A549 (cell line): ENCODE measurements at regions not wholly inside any gene's neighbourhood (a gene's known extent, or its start where the extent isn't known, plus 50 kb on each side); places are given as distances from the start of the nearest gene placed in this dataset.

ENCODE experiments used
- ATAC-seq, 2 experiments: fragments of 200-7000 bp in 1 of 2; fragments of >200 bp in 1 of 2; cut with Nextera tagmentation in 1 of 2; cut with Tn5 transposase in 1 of 2; 3 replicates each; pipeline versions ENCODE4 v1.8.0 to v1.9.1; 2018 to 2020; ENCODE audit warnings: mild to moderate bottlenecking in 1 of 2, moderate library complexity in 1 of 2
- CTCF ChIA-PET: fragments of 300-600 bp; sonication (Branson Sonifier 250); formaldehyde crosslinking; extraction: SDS; loops from one replicate; lab custom pipeline; 2021; ENCODE audit warnings: antibody characterized with exemption, inconsistent platforms; lab: Yijun Ruan, JAX
- POLR2A ChIA-PET: fragments of 350-600 bp; formaldehyde crosslinking; extraction: SDS; loops from one replicate; lab custom pipeline; 2021; ENCODE audit warnings: antibody characterized with exemption, inconsistent platforms; lab: Yijun Ruan, JAX
- DNase-seq, 2 experiments: peaks; one replicate each; pipeline versions ENCODE4 v3.0.0 to v3.0.0-alpha.2; 2011 to 2016; ENCODE audit warnings: low read depth in 1 of 2, low spot score in 1 of 2
- FAIRE-seq: peaks from 2 replicates; lab custom pipeline; 2011; peaks lifted over from hg19 to GRCh38; lab: Jason Lieb, UNC
- H3K27ac ChIP-seq, 2 experiments: fragments of >200 bp; sonication (Bioruptor Twin); formaldehyde crosslinking; 3 replicates each; pipeline ENCODE4 v1.5.1; 2016 to 2017
- H3K4me1 ChIP-seq: fragments of >200 bp; sonication (Bioruptor Twin); formaldehyde crosslinking; 3 replicates; pipeline ENCODE4 v1.6.1; 2016
- H3K4me2 ChIP-seq: fragments of >200 bp; sonication (Bioruptor Twin); formaldehyde crosslinking; 3 replicates; pipeline ENCODE4 v1.6.1; 2016
- H3K4me3 ChIP-seq: fragments of >200 bp; sonication (Bioruptor Twin); formaldehyde crosslinking; 3 replicates; pipeline ENCODE4 v1.5.1; 2016
- H3K9me3 ChIP-seq: fragments of >200 bp; sonication (Bioruptor Twin); formaldehyde crosslinking; 3 replicates; pipeline ENCODE4 v1.6.1; 2016
- CBX2 ChIP-seq: fragments of 200-600 bp; sonication (generic); IDR thresholded peaks from 2 replicates; pipeline ENCODE4 v1.6.1; 2016; ENCODE audit warnings: low read depth, mild to moderate bottlenecking, borderline replicate concordance
- CHD4 ChIP-seq: fragments of 200-600 bp; sonication (generic); IDR thresholded peaks from 2 replicates; pipeline ENCODE4 v1.6.1; 2016; ENCODE audit warnings: antibody characterized with exemption, mild to moderate bottlenecking, borderline replicate concordance
- EHF ChIP-seq: fragments of 250-450 bp; sonication (Bioruptor Pico); IDR thresholded peaks from 2 replicates; pipeline ENCODE4 v1.5.0; 2020; ENCODE audit warnings: mild to moderate bottlenecking
- ESRRA ChIP-seq: fragments of 150-350 bp; IDR thresholded peaks from 2 replicates; pipeline ENCODE4 v1.6.1; 2014; ENCODE audit warnings: mild to moderate bottlenecking, low read length, borderline replicate concordance
- FOSL2 ChIP-seq, 2 experiments: fragments of 450-650 bp in 1 of 2; fragments of >200 bp in 1 of 2; sonication (Bioruptor Twin) in 1 of 2; formaldehyde crosslinking; IDR thresholded peaks; 2 replicates each; pipeline versions ENCODE4 v1.5.0 to v1.6.1; 2016 to 2020; ENCODE audit warnings: mild to moderate bottlenecking in 1 of 2, moderate library complexity in 1 of 2
- FOXS1 ChIP-seq: fragments of 250-450 bp; sonication (Bioruptor Pico); IDR thresholded peaks from 2 replicates; pipeline ENCODE4 v1.5.0; 2020; ENCODE audit warnings: mild to moderate bottlenecking, moderate library complexity
- HDAC2 ChIP-seq: fragments of 200-600 bp; sonication (generic); IDR thresholded peaks from 2 replicates; pipeline ENCODE4 v1.6.1; 2016
- HEYL ChIP-seq: fragments of 250-450 bp; sonication (Bioruptor Pico); IDR thresholded peaks from 2 replicates; pipeline ENCODE4 v1.8.0; 2021; ENCODE audit warnings: mild to moderate bottlenecking, moderate library complexity
- JUN ChIP-seq, 2 experiments: fragments of >200 bp; sonication (Bioruptor Twin); formaldehyde crosslinking; IDR thresholded peaks; 2 replicates in 1 of 2; 3 replicates in 1 of 2; pipeline ENCODE4 v1.6.1; 2016 to 2017
- KDM1A ChIP-seq: fragments of 200-600 bp; sonication (generic); IDR thresholded peaks from 2 replicates; pipeline ENCODE4 v1.6.1; 2016; ENCODE audit warnings: low read depth, mild to moderate bottlenecking
- RAD21 ChIP-seq, 2 experiments: fragments of >200 bp in 1 of 2; sonication (Bioruptor Twin) in 1 of 2; formaldehyde crosslinking in 1 of 2; IDR thresholded peaks in 1 of 2; conservative IDR thresholded peaks in 1 of 2; 2 replicates in 1 of 2; 3 replicates in 1 of 2; pipeline ENCODE4 v1.6.1; 2012 to 2018; ENCODE audit warnings: inconsistent platforms in 1 of 2
- SMC3 ChIP-seq: fragments of >200 bp; sonication (Bioruptor Twin); formaldehyde crosslinking; IDR thresholded peaks from 3 replicates; pipeline ENCODE4 v1.6.1; 2018; ENCODE audit warnings: inconsistent platforms
- WGBS: methylation state at CpG from one replicate; pipeline ENCODE4 v1.1.6; 2017; ENCODE audit errors: missing lambda C conversion rate; 5-methylcytosine and 5-hydroxymethylcytosine counted together
- TF ChIP-seq, protein P1 (sequence below): IDR thresholded peaks from 2 replicates; pipeline ENCODE4 v1.6.1; 2012
- TF ChIP-seq, protein P2 (sequence below): fragments of 150-350 bp; IDR thresholded peaks from 2 replicates; pipeline ENCODE4 v1.6.1; 2014; ENCODE audit warnings: low read depth, mild to moderate bottlenecking, low read length
- TF ChIP-seq, protein P3 (sequence below): fragments of >200 bp; sonication (Bioruptor Twin); formaldehyde crosslinking; IDR thresholded peaks from 2 replicates; pipeline ENCODE4 v1.6.1; 2016
- TF ChIP-seq, protein P4 (sequence below): fragments of 200-600 bp; sonication (generic); IDR thresholded peaks from 2 replicates; pipeline ENCODE4 v1.6.1; 2016; ENCODE audit warnings: antibody characterized with exemption, mild to moderate bottlenecking, moderate library complexity
- TF ChIP-seq, protein P5 (sequence below): IDR thresholded peaks from 2 replicates; pipeline ENCODE4 v1.6.1; 2012; ENCODE audit warnings: low read depth, borderline replicate concordance

DNA sequence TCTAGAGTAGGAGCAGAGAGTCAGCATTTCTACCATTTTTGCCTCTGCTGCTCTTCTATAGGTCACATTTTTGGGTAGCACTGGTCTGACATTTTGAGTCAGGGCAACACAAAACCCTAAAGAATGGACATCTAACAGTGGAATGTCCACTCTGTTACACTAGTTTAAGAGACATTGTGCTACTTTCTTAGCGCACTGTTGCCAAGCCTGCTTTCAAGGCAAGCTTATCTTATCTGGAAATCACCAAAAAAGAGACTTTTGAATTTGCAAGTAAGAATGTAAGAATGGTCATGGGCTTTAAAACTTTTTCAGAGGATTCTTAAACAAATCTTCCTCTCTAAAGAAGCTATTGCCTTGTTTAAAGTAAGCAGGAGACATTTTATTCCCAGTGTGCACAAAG, 73.0 kb upstream of the STARD4 start:
- H3K9me3 ChIP-seq: no peaks in the 10 kb centered on the region
- H3K4me1 ChIP-seq: no peaks in the 10 kb centered on the region
- CTCF ChIA-PET: interaction anchor here (0.6 kb wide), 1 partner anchor 516 kb away, joined by 3 read pairs; no protein-coding TSS in a partner anchor
- no peak for ATAC-seq
- POLR2A ChIA-PET: no interaction called here
- H3K27ac ChIP-seq: no peak overlapping the region
- DNase-seq: no peak
- no peak for FAIRE-seq
- H3K4me3 ChIP-seq: no peak overlapping the region
- H3K4me2 ChIP-seq: no peak overlapping the region
- TF ChIP-seq KDM1A (no peak), FOXS1 (CRISPR knock-in tag) (no peak), EHF (no peak), SMC3 (no peak), ESRRA (no peak)
- TF ChIP-seq, protein P1, sequence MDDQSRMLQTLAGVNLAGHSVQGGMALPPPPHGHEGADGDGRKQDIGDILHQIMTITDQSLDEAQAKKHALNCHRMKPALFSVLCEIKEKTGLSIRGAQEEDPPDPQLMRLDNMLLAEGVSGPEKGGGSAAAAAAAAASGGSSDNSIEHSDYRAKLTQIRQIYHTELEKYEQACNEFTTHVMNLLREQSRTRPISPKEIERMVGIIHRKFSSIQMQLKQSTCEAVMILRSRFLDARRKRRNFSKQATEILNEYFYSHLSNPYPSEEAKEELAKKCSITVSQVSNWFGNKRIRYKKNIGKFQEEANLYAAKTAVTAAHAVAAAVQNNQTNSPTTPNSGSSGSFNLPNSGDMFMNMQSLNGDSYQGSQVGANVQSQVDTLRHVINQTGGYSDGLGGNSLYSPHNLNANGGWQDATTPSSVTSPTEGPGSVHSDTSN: no peak
- TF ChIP-seq, protein P2, sequence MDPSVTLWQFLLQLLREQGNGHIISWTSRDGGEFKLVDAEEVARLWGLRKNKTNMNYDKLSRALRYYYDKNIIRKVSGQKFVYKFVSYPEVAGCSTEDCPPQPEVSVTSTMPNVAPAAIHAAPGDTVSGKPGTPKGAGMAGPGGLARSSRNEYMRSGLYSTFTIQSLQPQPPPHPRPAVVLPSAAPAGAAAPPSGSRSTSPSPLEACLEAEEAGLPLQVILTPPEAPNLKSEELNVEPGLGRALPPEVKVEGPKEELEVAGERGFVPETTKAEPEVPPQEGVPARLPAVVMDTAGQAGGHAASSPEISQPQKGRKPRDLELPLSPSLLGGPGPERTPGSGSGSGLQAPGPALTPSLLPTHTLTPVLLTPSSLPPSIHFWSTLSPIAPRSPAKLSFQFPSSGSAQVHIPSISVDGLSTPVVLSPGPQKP: no peak
- TF ChIP-seq, protein P3, sequence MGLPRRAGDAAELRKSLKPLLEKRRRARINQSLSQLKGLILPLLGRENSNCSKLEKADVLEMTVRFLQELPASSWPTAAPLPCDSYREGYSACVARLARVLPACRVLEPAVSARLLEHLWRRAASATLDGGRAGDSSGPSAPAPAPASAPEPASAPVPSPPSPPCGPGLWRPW: no peak
- TF ChIP-seq, protein P4, sequence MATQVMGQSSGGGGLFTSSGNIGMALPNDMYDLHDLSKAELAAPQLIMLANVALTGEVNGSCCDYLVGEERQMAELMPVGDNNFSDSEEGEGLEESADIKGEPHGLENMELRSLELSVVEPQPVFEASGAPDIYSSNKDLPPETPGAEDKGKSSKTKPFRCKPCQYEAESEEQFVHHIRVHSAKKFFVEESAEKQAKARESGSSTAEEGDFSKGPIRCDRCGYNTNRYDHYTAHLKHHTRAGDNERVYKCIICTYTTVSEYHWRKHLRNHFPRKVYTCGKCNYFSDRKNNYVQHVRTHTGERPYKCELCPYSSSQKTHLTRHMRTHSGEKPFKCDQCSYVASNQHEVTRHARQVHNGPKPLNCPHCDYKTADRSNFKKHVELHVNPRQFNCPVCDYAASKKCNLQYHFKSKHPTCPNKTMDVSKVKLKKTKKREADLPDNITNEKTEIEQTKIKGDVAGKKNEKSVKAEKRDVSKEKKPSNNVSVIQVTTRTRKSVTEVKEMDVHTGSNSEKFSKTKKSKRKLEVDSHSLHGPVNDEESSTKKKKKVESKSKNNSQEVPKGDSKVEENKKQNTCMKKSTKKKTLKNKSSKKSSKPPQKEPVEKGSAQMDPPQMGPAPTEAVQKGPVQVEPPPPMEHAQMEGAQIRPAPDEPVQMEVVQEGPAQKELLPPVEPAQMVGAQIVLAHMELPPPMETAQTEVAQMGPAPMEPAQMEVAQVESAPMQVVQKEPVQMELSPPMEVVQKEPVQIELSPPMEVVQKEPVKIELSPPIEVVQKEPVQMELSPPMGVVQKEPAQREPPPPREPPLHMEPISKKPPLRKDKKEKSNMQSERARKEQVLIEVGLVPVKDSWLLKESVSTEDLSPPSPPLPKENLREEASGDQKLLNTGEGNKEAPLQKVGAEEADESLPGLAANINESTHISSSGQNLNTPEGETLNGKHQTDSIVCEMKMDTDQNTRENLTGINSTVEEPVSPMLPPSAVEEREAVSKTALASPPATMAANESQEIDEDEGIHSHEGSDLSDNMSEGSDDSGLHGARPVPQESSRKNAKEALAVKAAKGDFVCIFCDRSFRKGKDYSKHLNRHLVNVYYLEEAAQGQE: no peak
- WGBS: 88% methylated on average over 1 of the region's 1 CpG

DNA sequence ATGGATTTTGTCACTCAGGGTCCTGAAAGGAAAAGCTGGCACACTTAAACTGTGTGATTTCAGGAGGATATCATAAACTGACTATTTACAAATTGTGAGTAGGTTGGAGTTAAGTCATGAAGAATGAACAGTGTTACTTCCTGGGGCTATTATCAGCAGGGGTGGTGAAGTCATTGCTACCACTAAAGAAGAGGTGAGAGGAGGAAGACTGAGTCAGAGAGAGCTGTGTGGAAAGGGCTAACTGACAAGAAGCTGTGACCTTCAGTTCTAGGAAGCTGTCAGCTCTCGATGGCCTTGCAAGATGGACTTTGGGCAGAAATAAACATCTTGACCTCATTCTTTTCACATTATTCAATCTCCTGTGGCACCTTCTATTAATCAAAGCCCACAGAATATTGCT, 72.3 kb upstream of the STARD4 start:
- H3K9me3 ChIP-seq: no peaks in the 10 kb centered on the region
- no peaks in the 10 kb centered on the region for H3K4me1 ChIP-seq
- no peak overlapping the region for H3K4me3 ChIP-seq
- FAIRE-seq: no peak
- no peak for ATAC-seq
- H3K4me2 ChIP-seq: no peak overlapping the region
- ChIA-PET POLR2A (no interaction called here), CTCF (no interaction called here)
- no peak overlapping the region for H3K27ac ChIP-seq
- DNase-seq: no peak
- TF ChIP-seq CBX2: no peak
- TF ChIP-seq, protein P5, sequence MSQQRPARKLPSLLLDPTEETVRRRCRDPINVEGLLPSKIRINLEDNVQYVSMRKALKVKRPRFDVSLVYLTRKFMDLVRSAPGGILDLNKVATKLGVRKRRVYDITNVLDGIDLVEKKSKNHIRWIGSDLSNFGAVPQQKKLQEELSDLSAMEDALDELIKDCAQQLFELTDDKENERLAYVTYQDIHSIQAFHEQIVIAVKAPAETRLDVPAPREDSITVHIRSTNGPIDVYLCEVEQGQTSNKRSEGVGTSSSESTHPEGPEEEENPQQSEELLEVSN: no peak
- TF ChIP-seq FOXS1 (CRISPR knock-in tag): no peak
- TF ChIP-seq FOSL2 (IDR thresholded peaks at IDR 0.05): no peak
- no peak for TF ChIP-seq FOSL2 (CRISPR knock-in tag; IDR thresholded peaks at IDR 0.05)
- no peak for TF ChIP-seq JUN (IDR thresholded peaks at IDR 0.05)
- no peak for TF ChIP-seq HDAC2
- TF ChIP-seq CHD4: no peak
- no peak for TF ChIP-seq HEYL (CRISPR knock-in tag)
- no peak for TF ChIP-seq RAD21 (conservative IDR thresholded peaks at IDR 0.05 in 1 of 2, IDR thresholded peaks at IDR 0.05 in 1 of 2)
- WGBS: 10% methylated on average over 1 of the region's 1 CpG
